Activated T-helper 9 cell treated with anti-CD3 and anti-CD28 coated beads, Interleukin-2, amount 50 U/mL, for 16 hours (primary cell): ENCODE measurements at regions not wholly inside any gene's neighbourhood (a gene's known extent, or its start where the extent isn't known, plus 50 kb on each side); places are given as distances from the start of the nearest gene placed in this dataset.
"Not testable (repeated sequence)": the region's sequence is repeated elsewhere in the genome, so short reads cannot be mapped to it uniquely, and the experiment has no call there.

Source experiments
- DNase-seq: peaks from one replicate; pipeline ENCODE4 v3.0.0-alpha.2; 2020; ENCODE audit warnings: low read depth

GRCh38 chr10:29788113-29788512, 153.3 kb upstream of the SVIL start:
- no peak for DNase-seq

- no peak for DNase-seq
These were observed 150.9 kb upstream of the SVIL start for GRCh38 chr10:29785701-29786100.

GRCh38 chr10:29784175-29784773, 149.5 kb upstream of the SVIL start:
- no peak for DNase-seq

- DNase-seq, result no peak
These were observed 148.6 kb upstream of the SVIL start for GRCh38 chr10:29783201-29783947.

GRCh38 chr10:29780639-29781038, 145.9 kb upstream of the SVIL start:
- DNase-seq, result no peak

- DNase-seq, result no peak
These were observed 145.3 kb upstream of the SVIL start for GRCh38 chr10:29780096-29780495.

- no peak for DNase-seq
These were observed 141.5 kb upstream of the SVIL start for GRCh38 chr10:29776246-29776645.

GRCh38 chr10:29774475-29774874, 139.7 kb upstream of the SVIL start:
- DNase-seq, result no peak

- no peak for DNase-seq
These were observed 138.9 kb upstream of the SVIL start for GRCh38 chr10:29773675-29774091.

- no peak for DNase-seq
These were observed 137.6 kb upstream of the SVIL start for GRCh38 chr10:29772403-29772802.

- DNase-seq, result no peak
These were observed 136.6 kb upstream of the SVIL start for GRCh38 chr10:29771376-29771775.

GRCh38 chr10:29769277-29769676, 134.5 kb upstream of the SVIL start:
- not testable (repeated sequence) for DNase-seq

GRCh38 chr10:29767968-29768367, 133.2 kb upstream of the SVIL start:
- no peak for DNase-seq

GRCh38 chr10:29766753-29767152, 132.0 kb upstream of the SVIL start:
- DNase-seq, result no peak

- DNase-seq, result no peak
These were observed 130.6 kb upstream of the SVIL start for GRCh38 chr10:29765330-29765729.

- no peak for DNase-seq
These were observed 128.6 kb upstream of the SVIL start for GRCh38 chr10:29763396-29763795.

GRCh38 chr10:29761916-29762315, 127.1 kb upstream of the SVIL start:
- DNase-seq, result no peak

GRCh38 chr10:29760138-29760900, 125.5 kb upstream of the SVIL start:
- DNase-seq, result no peak

GRCh38 chr10:29757551-29758297, 123.0 kb upstream of the SVIL start:
- DNase-seq, result no peak

GRCh38 chr10:29756451-29756850, 121.7 kb upstream of the SVIL start:
- DNase-seq, result no peak

GRCh38 chr10:29753283-29753682, 118.5 kb upstream of the SVIL start:
- no peak for DNase-seq

- DNase-seq, result no peak
These were observed 116.9 kb upstream of the SVIL start for GRCh38 chr10:29751684-29752083.
